ENCODE measurements at regions not wholly inside any gene's neighbourhood (a gene's known extent, or its start where the extent isn't known, plus 50 kb on each side); places are given as distances from the start of the nearest gene placed in this dataset.

GRCh38 chr16:65421596-65421995 lies 299.7 kb upstream of the CDH11 start:
- no peak for DNase-seq (ENCODE audit: low read depth)
- TF ChIP-seq, protein P1, sequence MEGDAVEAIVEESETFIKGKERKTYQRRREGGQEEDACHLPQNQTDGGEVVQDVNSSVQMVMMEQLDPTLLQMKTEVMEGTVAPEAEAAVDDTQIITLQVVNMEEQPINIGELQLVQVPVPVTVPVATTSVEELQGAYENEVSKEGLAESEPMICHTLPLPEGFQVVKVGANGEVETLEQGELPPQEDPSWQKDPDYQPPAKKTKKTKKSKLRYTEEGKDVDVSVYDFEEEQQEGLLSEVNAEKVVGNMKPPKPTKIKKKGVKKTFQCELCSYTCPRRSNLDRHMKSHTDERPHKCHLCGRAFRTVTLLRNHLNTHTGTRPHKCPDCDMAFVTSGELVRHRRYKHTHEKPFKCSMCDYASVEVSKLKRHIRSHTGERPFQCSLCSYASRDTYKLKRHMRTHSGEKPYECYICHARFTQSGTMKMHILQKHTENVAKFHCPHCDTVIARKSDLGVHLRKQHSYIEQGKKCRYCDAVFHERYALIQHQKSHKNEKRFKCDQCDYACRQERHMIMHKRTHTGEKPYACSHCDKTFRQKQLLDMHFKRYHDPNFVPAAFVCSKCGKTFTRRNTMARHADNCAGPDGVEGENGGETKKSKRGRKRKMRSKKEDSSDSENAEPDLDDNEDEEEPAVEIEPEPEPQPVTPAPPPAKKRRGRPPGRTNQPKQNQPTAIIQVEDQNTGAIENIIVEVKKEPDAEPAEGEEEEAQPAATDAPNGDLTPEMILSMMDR (IDR thresholded peaks at IDR 0.05; ENCODE audit: insufficient read depth, low read depth, low read length): no peak
- no peak overlapping the region for H3K4me3 ChIP-seq (ENCODE audit: low read depth, low read length)

- peak; percentile 44 for DNase-seq (ENCODE audit: low read depth)
- no peak overlapping the region for H3K4me3 ChIP-seq (ENCODE audit: low read depth, low read length)
- TF ChIP-seq, protein P1 (IDR thresholded peaks at IDR 0.05; ENCODE audit: insufficient read depth, low read depth, low read length): no peak
These were observed 296.6 kb upstream of the CDH11 start for GRCh38 chr16:65418435-65418834.

DNA sequence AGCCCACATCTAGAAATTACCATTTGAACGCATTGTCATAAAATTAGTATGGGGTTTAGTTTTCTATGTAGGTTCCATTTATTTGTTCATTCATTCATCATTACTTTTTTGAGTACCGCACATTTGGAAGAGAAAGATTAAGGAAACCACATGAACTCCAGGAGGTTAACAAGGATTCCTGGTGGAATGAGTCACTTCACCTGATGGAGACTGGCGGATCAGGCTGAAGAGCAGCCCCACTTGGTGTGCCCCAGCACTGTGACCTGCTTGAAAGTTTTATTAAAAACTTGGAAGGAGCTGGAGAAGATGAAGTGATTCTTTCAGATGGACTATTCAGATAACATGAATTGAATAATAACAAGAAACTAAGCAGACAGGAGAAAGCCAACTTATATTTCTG lies 293.6 kb upstream of the CDH11 start:
- DNase-seq (ENCODE audit: low read depth): peak; percentile 57
- TF ChIP-seq, protein P1 (IDR thresholded peaks at IDR 0.05; ENCODE audit: insufficient read depth, low read depth, low read length): no peak
- no peak overlapping the region for H3K4me3 ChIP-seq (ENCODE audit: low read depth, low read length)

- peak; percentile 83 for DNase-seq (ENCODE audit: low read depth)
- TF ChIP-seq, protein P1 (IDR thresholded peaks at IDR 0.05; ENCODE audit: insufficient read depth, low read depth, low read length): no peak
- H3K4me3 ChIP-seq (ENCODE audit: low read depth, low read length): no peak overlapping the region
These were observed 292.6 kb upstream of the CDH11 start for GRCh38 chr16:65414284-65414984.

- H3K4me3 ChIP-seq (ENCODE audit: low read depth, low read length): no peak overlapping the region
- TF ChIP-seq, protein P1 (IDR thresholded peaks at IDR 0.05; ENCODE audit: insufficient read depth, low read depth, low read length): no peak
- peak; percentile 7 for DNase-seq (ENCODE audit: low read depth)
These were observed 292.0 kb upstream of the CDH11 start for GRCh38 chr16:65413861-65414260.

- peak; percentile 59 for DNase-seq (ENCODE audit: low read depth)
- TF ChIP-seq, protein P1 (IDR thresholded peaks at IDR 0.05; ENCODE audit: insufficient read depth, low read depth, low read length): no peak
- H3K4me3 ChIP-seq (ENCODE audit: low read depth, low read length): no peak overlapping the region
These were observed 288.9 kb upstream of the CDH11 start for GRCh38 chr16:65410801-65411200.

GRCh38 chr16:65409510-65409909 lies 287.6 kb upstream of the CDH11 start:
- no peak for DNase-seq (ENCODE audit: low read depth)
- TF ChIP-seq, protein P1 (IDR thresholded peaks at IDR 0.05; ENCODE audit: insufficient read depth, low read depth, low read length): no peak
- no peak overlapping the region for H3K4me3 ChIP-seq (ENCODE audit: low read depth, low read length)

All from fibroblast of villous mesenchyme (primary cell).